Colonic mucosa (tissue), 4 donors: ENCODE measurements at regions not wholly inside any gene's neighbourhood (a gene's known extent, or its start where the extent isn't known, plus 50 kb on each side); places are given as distances from the start of the nearest gene placed in this dataset.

Experiments used
- DNase-seq: peaks from one replicate; pipeline ENCODE4 v3.0.0-alpha.2; 2020
- H3K27ac ChIP-seq: fragments of 200-600 bp; one replicate; pipeline ENCODE4 v1.8.0; 2021
- H3K27me3 ChIP-seq: fragments of 200-600 bp; one replicate; pipeline ENCODE4 v1.8.0; 2021
- H3K36me3 ChIP-seq: fragments of 200-600 bp; one replicate; pipeline ENCODE4 v1.8.0; 2021
- H3K4me1 ChIP-seq: fragments of 200-600 bp; one replicate; pipeline ENCODE4 v1.8.0; 2021; ENCODE audit warnings: mild to moderate bottlenecking
- H3K4me3 ChIP-seq: fragments of 200-600 bp; one replicate; pipeline ENCODE4 v1.8.0; 2021
- H3K9ac ChIP-seq, 2 donors: one replicate each; pipeline ENCODE4 v1.7.0; 2013; ENCODE audit warnings: control low read depth in 2 of 2, low read depth in 2 of 2, low read length in 2 of 2
- H3K9me3 ChIP-seq: fragments of 200-600 bp; one replicate; pipeline ENCODE4 v1.8.0; 2021
- intact Hi-C: fragments of 100-400 bp; cut with DNase I; formaldehyde crosslinking; loops from one replicate; pipeline ENCODE4 v1.14.1; 2022
- TF ChIP-seq, protein P1 (sequence below): fragments of 200-600 bp; IDR thresholded peaks from one replicate; pipeline ENCODE4 v1.8.0; 2022; ENCODE audit warnings: antibody characterized with exemption, mild to moderate bottlenecking
- donor health status: healthy.
- donor health status: DM: no; HTN: no; CAD: no.
- donor health status: DM: no; HTN: no; CAD: no.

DNA sequence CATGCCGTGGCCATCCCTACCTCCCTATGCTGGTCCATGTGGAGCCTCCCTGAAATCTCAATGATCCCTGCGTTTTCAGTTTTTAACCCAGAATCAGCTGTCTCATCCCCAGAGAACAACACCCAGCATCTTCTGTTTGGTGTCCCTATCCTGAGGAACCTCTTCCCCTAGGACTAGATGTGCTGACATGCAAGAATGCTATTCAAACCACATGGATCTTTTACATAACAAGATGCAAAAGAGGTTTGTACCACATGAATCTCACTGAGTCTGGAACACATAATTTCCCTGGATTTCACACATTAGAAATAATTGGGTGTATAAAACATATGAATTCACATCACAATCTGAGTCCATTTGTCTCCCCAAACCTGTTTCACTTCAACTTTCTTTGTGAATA is 174.6 kb upstream of the NECTIN3 start:
- Histone ChIP-seq H3K9me3 (no peaks in the 10 kb centered on the region), H3K36me3 (no peaks in the 10 kb centered on the region), H3K9ac (no peak overlapping the region), H3K27ac (no peak overlapping the region), H3K4me3 (no peak overlapping the region), H3K4me1 (no peaks in the 10 kb centered on the region), H3K27me3 (no peaks in the 10 kb centered on the region)
- TF ChIP-seq, protein P1, sequence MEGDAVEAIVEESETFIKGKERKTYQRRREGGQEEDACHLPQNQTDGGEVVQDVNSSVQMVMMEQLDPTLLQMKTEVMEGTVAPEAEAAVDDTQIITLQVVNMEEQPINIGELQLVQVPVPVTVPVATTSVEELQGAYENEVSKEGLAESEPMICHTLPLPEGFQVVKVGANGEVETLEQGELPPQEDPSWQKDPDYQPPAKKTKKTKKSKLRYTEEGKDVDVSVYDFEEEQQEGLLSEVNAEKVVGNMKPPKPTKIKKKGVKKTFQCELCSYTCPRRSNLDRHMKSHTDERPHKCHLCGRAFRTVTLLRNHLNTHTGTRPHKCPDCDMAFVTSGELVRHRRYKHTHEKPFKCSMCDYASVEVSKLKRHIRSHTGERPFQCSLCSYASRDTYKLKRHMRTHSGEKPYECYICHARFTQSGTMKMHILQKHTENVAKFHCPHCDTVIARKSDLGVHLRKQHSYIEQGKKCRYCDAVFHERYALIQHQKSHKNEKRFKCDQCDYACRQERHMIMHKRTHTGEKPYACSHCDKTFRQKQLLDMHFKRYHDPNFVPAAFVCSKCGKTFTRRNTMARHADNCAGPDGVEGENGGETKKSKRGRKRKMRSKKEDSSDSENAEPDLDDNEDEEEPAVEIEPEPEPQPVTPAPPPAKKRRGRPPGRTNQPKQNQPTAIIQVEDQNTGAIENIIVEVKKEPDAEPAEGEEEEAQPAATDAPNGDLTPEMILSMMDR, result no peak
- intact Hi-C loops, result no loop called here
- no peak for DNase-seq

- Histone ChIP-seq H3K9ac (no peak overlapping the region), H3K27ac (no peak overlapping the region), H3K4me3 (no peak overlapping the region), H3K9me3 (no peaks in the 10 kb centered on the region), H3K4me1 (no peaks in the 10 kb centered on the region), H3K27me3 (no peaks in the 10 kb centered on the region), H3K36me3 (no peaks in the 10 kb centered on the region)
- DNase-seq, result no peak
- TF ChIP-seq, protein P1, result no peak
- intact Hi-C loops, result no loop called here
Measured at GRCh38 chr3:110900576-110900975, 171.0 kb upstream of the NECTIN3 start.

DNA sequence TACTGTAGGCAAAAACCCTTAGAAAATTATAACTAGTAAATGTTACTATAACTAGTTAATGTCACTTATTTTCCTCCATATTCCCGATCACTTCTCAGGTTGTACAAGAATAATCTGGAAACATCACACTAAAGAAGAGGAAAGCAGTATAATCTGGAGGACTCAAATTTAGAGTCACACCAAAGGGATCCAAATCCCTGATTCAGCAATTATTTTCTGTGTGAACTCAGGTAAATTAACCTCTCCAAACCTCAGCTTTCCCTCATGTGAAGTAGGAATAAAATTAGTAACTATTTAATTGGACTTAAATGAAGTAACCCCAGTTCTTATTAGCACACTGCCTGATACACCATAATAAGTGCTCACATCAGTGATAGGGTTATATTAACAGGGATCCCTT is 170.1 kb upstream of the NECTIN3 start:
- no peaks in the 10 kb centered on the region for H3K4me1 ChIP-seq
- TF ChIP-seq, protein P1, result no peak
- no peak for DNase-seq
- no peak overlapping the region for H3K9ac ChIP-seq
- H3K4me3 ChIP-seq, result no peak overlapping the region
- H3K27ac ChIP-seq, result no peak overlapping the region
- intact Hi-C loops, result no loop called here
- H3K27me3 ChIP-seq, result no peaks in the 10 kb centered on the region
- H3K9me3 ChIP-seq, result no peaks in the 10 kb centered on the region
- no peaks in the 10 kb centered on the region for H3K36me3 ChIP-seq

DNA sequence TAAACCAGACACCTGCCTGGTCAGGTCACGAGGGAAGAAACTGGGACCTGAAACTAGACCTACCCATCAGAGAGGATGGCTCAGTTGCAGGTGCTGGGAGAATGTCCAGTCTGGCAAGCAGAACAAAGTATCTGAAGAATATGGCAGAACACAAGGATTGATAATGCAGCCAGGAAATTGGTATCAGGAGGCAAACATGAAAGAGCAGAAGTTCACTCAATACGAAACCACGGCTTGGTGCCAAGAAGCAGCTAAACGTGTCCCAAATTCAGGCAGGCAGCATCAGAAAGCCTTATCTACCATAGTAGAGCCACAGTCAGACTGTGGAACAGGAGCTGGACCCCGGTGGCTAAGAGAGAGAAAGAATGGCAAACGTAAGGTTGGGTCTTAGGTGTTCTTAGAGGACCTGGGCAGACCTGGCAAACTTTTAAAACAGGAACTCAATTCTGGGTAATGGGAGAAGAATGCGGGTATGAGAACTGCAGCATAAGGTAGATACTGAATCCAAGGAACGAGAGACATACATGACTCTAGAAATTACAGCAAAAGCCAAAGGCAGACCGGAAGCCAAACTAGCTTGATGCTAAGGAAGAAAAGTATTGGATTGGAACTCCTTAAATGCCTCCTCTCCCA is 169.0 kb upstream of the NECTIN3 start:
- TF ChIP-seq, protein P1, result no peak
- no peak overlapping the region for H3K27ac ChIP-seq
- DNase-seq, result no peak
- no peak overlapping the region for H3K4me3 ChIP-seq
- H3K36me3 ChIP-seq, result no peaks in the 10 kb centered on the region
- no peak overlapping the region for H3K9ac ChIP-seq
- no peaks in the 10 kb centered on the region for H3K27me3 ChIP-seq
- H3K9me3 ChIP-seq, result no peaks in the 10 kb centered on the region
- intact Hi-C loops, result no loop called here
- no peaks in the 10 kb centered on the region for H3K4me1 ChIP-seq

GRCh38 chr3:110903771-110904519 is 167.7 kb upstream of the NECTIN3 start:
- Histone ChIP-seq H3K27ac (no peak overlapping the region), H3K4me3 (no peak overlapping the region), H3K9me3 (no peaks in the 10 kb centered on the region), H3K9ac (no peak overlapping the region), H3K4me1 (no peaks in the 10 kb centered on the region), H3K27me3 (no peaks in the 10 kb centered on the region), H3K36me3 (no peaks in the 10 kb centered on the region)
- intact Hi-C loops, result no loop called here
- TF ChIP-seq, protein P1, result no peak
- DNase-seq, result no peak
